ENCODE measurements at regions not wholly inside any gene's neighbourhood (a gene's known extent, or its start where the extent isn't known, plus 50 kb on each side); places are given as distances from the start of the nearest gene placed in this dataset.
A peak's percentile ranks its signal among the peaks of the same experiment; 100 is the strongest.

- Histone ChIP-seq H3K4me1 (ENCODE audit: insufficient read depth, low read length, severe bottlenecking) (peaks cover 30% of the 10 kb centered on the region), H3K27me3 (ENCODE audit: insufficient read depth, low read length) (no peaks in the 10 kb centered on the region), H3K79me2 (ENCODE audit: insufficient read depth, low read length) (no peaks in the 10 kb centered on the region), H2AFZ (ENCODE audit: low read length) (peak overlapping the region; percentile 50), H3K36me3 (ENCODE audit: insufficient read depth, low read length) (no peaks in the 10 kb centered on the region), H3K9ac (ENCODE audit: low read length) (peak overlapping the region; percentile 50; the same call in 1 of the 2 replicates), H3K4me2 (ENCODE audit: low read length) (peak overlapping the region; percentile 71), H4K20me1 (ENCODE audit: insufficient read depth, low read length) (no peaks in the 10 kb centered on the region), H3K9me2 (ENCODE audit: low read depth, low read length) (no peaks in the 10 kb centered on the region), H3K27ac (ENCODE audit: low read depth, low read length, poor library complexity, severe bottlenecking) (peak overlapping the region; percentile 54), H3K9me3 (ENCODE audit: low read length) (no peaks in the 10 kb centered on the region), H3F3A (ENCODE audit: insufficient read depth, low read length) (no peaks in the 10 kb centered on the region), H3K4me3 (ENCODE audit: low read depth, low read length, poor library complexity, severe bottlenecking) (peak overlapping the region; percentile 45)
- no peak for TF ChIP-seq EZH2 (IDR thresholded peaks at IDR 0.05; ENCODE audit: borderline replicate concordance, low read length)
- TF ChIP-seq CTCF (IDR thresholded peaks at IDR 0.05; ENCODE audit: low read length), result no peak
Observed at GRCh38 chr12:92034858-92035401, 110.7 kb downstream of the BTG1 start.

- Histone ChIP-seq H4K20me1 (ENCODE audit: insufficient read depth, low read length) (no peaks in the 10 kb centered on the region), H2AFZ (ENCODE audit: low read length) (no peak overlapping the region), H3K9me3 (ENCODE audit: low read length) (no peaks in the 10 kb centered on the region), H3K4me2 (ENCODE audit: low read length) (no peak overlapping the region), H3K27ac (ENCODE audit: low read depth, low read length, poor library complexity, severe bottlenecking) (peak overlapping the region; percentile 54), H3K9me2 (ENCODE audit: low read depth, low read length) (no peaks in the 10 kb centered on the region), H3K79me2 (ENCODE audit: insufficient read depth, low read length) (no peaks in the 10 kb centered on the region), H3K27me3 (ENCODE audit: insufficient read depth, low read length) (no peaks in the 10 kb centered on the region), H3K4me1 (ENCODE audit: insufficient read depth, low read length, severe bottlenecking) (peaks cover 30% of the 10 kb centered on the region), H3F3A (ENCODE audit: insufficient read depth, low read length) (no peaks in the 10 kb centered on the region), H3K4me3 (ENCODE audit: low read depth, low read length, poor library complexity, severe bottlenecking) (no peak overlapping the region), H3K36me3 (ENCODE audit: insufficient read depth, low read length) (no peaks in the 10 kb centered on the region), H3K9ac (ENCODE audit: low read length) (no peak overlapping the region)
- TF ChIP-seq CTCF (IDR thresholded peaks at IDR 0.05; ENCODE audit: low read length) (no peak), EZH2 (IDR thresholded peaks at IDR 0.05; ENCODE audit: borderline replicate concordance, low read length) (no peak)
Observed at GRCh38 chr12:92034083-92034482, 111.6 kb downstream of the BTG1 start.

- no peak overlapping the region for H3K4me3 ChIP-seq (ENCODE audit: low read depth, low read length, poor library complexity, severe bottlenecking)
- peaks cover 30% of the 10 kb centered on the region for H3K4me1 ChIP-seq (ENCODE audit: insufficient read depth, low read length, severe bottlenecking)
- H3K79me2 ChIP-seq (ENCODE audit: insufficient read depth, low read length), result no peaks in the 10 kb centered on the region
- H3K4me2 ChIP-seq (ENCODE audit: low read length), result no peak overlapping the region
- H4K20me1 ChIP-seq (ENCODE audit: insufficient read depth, low read length), result no peaks in the 10 kb centered on the region
- no peak for TF ChIP-seq EZH2 (IDR thresholded peaks at IDR 0.05; ENCODE audit: borderline replicate concordance, low read length)
- H3F3A ChIP-seq (ENCODE audit: insufficient read depth, low read length), result no peaks in the 10 kb centered on the region
- H3K9ac ChIP-seq (ENCODE audit: low read length), result no peak overlapping the region
- no peaks in the 10 kb centered on the region for H3K9me3 ChIP-seq (ENCODE audit: low read length)
- no peaks in the 10 kb centered on the region for H3K36me3 ChIP-seq (ENCODE audit: insufficient read depth, low read length)
- no peak overlapping the region for H2AFZ ChIP-seq (ENCODE audit: low read length)
- no peak overlapping the region for H3K27ac ChIP-seq (ENCODE audit: low read depth, low read length, poor library complexity, severe bottlenecking)
- no peaks in the 10 kb centered on the region for H3K9me2 ChIP-seq (ENCODE audit: low read depth, low read length)
- no peaks in the 10 kb centered on the region for H3K27me3 ChIP-seq (ENCODE audit: insufficient read depth, low read length)
Observed at GRCh38 chr12:92032965-92033364, 112.7 kb downstream of the BTG1 start.

- no peak overlapping the region for H3K4me2 ChIP-seq (ENCODE audit: low read length)
Observed at GRCh38 chr12:92032101-92032500, 113.5 kb downstream of the BTG1 start.

More at GRCh38 chr12:92032101-92032500, 113.5 kb downstream of the BTG1 start:
- Histone ChIP-seq H3K9me2 (ENCODE audit: low read depth, low read length) (no peaks in the 10 kb centered on the region), H3K4me1 (ENCODE audit: insufficient read depth, low read length, severe bottlenecking) (peaks cover 30% of the 10 kb centered on the region), H3F3A (ENCODE audit: insufficient read depth, low read length) (no peaks in the 10 kb centered on the region), H3K79me2 (ENCODE audit: insufficient read depth, low read length) (no peaks in the 10 kb centered on the region), H3K36me3 (ENCODE audit: insufficient read depth, low read length) (no peaks in the 10 kb centered on the region), H2AFZ (ENCODE audit: low read length) (no peak overlapping the region), H4K20me1 (ENCODE audit: insufficient read depth, low read length) (no peaks in the 10 kb centered on the region), H3K9ac (ENCODE audit: low read length) (no peak overlapping the region), H3K27me3 (ENCODE audit: insufficient read depth, low read length) (no peaks in the 10 kb centered on the region), H3K27ac (ENCODE audit: low read depth, low read length, poor library complexity, severe bottlenecking) (no peak overlapping the region), H3K4me3 (ENCODE audit: low read depth, low read length, poor library complexity, severe bottlenecking) (no peak overlapping the region), H3K9me3 (ENCODE audit: low read length) (no peaks in the 10 kb centered on the region)
- no peak for TF ChIP-seq EZH2 (IDR thresholded peaks at IDR 0.05; ENCODE audit: borderline replicate concordance, low read length)
- no peak for TF ChIP-seq CTCF (IDR thresholded peaks at IDR 0.05; ENCODE audit: low read length)
